Esophagus squamous epithelium (tissue), 5 donors: ENCODE measurements at regions not wholly inside any gene's neighbourhood (a gene's known extent, or its start where the extent isn't known, plus 50 kb on each side); places are given as distances from the start of the nearest gene placed in this dataset.

Source experiments
- DNase-seq: peaks from one replicate; lab custom pipeline; 2025; lab: John Stamatoyannopoulos, UW
- H3K27ac ChIP-seq, 4 donors: fragments of 200-600 bp; sonication (generic); one replicate each; pipeline ENCODE4 v1.5.1; 2016 to 2019; ENCODE audit warnings: mild to moderate bottlenecking in 1 of 4
- H3K27me3 ChIP-seq, 4 donors: fragments of 200-600 bp; sonication (generic); 1 replicate in 3 of 4; 2 replicates in 1 of 4; pipeline versions ENCODE4 v1.5.1 to v1.6.0; 2017 to 2021; ENCODE audit warnings: antibody characterized with exemption in 1 of 4
- H3K36me3 ChIP-seq, 3 donors: fragments of 200-600 bp; sonication (generic); one replicate each; pipeline ENCODE4 v1.5.1; 2016 to 2019
- H3K4me1 ChIP-seq, 3 donors: fragments of 200-600 bp; sonication (generic); one replicate each; pipeline ENCODE4 v1.5.1; 2017 to 2019
- H3K4me3 ChIP-seq, 4 donors: fragments of 200-600 bp; sonication (generic); 1 replicate in 3 of 4; 2 replicates in 1 of 4; pipeline ENCODE4 v1.5.1; 2016 to 2019; ENCODE audit warnings: mild to moderate bottlenecking in 2 of 4, moderate library complexity in 1 of 4
- H3K9me3 ChIP-seq, 3 donors: fragments of 200-600 bp; sonication (generic); one replicate each; pipeline ENCODE4 v1.5.1; 2016 to 2019
- CTCF ChIP-seq, 6 experiments: fragments of 450-650 bp in 4 of 6; fragments of 200-600 bp in 2 of 6; sonication (generic) in 2 of 6; IDR thresholded peaks; one replicate each; pipeline ENCODE4 v1.5.1; 2016 to 2019; ENCODE audit warnings: antibody characterized with exemption in 6 of 6, mild to moderate bottlenecking in 4 of 6, moderate library complexity in 4 of 6
- POLR2A ChIP-seq, 4 donors: fragments of 450-650 bp; IDR thresholded peaks; one replicate each; pipeline ENCODE4 v1.6.1; 2017; ENCODE audit warnings: antibody characterized with exemption in 4 of 4, mild to moderate bottlenecking in 4 of 4, moderate library complexity in 3 of 4
- WGBS, 2 donors: methylation state at CpG; one replicate each; pipeline ENCODE4 v1.1.5; 2018; 5-methylcytosine and 5-hydroxymethylcytosine counted together
- intact Hi-C: fragments of 100-400 bp; cut with DNase I; formaldehyde crosslinking; loops from one replicate; pipeline ENCODE4 v1.15.0; 2022
- donor health status: DM: yes; HTN: yes; CAD: no.

GRCh38 chr6:166716910-166717617 is 90.0 kb upstream of the RPS6KA2 start:
- no peaks in the 10 kb centered on the region for H3K4me1 ChIP-seq
- H3K4me3 ChIP-seq = no peak overlapping the region
- no peaks in the 10 kb centered on the region for H3K36me3 ChIP-seq
- DNase-seq = no peak
- WGBS, 2 donors = 76 to 80% methylated on average over 14 of the region's 14 CpGs
- H3K27ac ChIP-seq = no peak overlapping the region
- intact Hi-C loops = no loop called here
- H3K9me3 ChIP-seq = no peaks in the 10 kb centered on the region
- no peaks in the 10 kb centered on the region for H3K27me3 ChIP-seq
- TF ChIP-seq CTCF (IDR thresholded peaks at IDR 0.05) = no peak
- no peak for TF ChIP-seq POLR2A (IDR thresholded peaks at IDR 0.05)

- no peak overlapping the region for H3K27ac ChIP-seq
- no peak for DNase-seq
- no peak for TF ChIP-seq CTCF (IDR thresholded peaks at IDR 0.05)
- TF ChIP-seq POLR2A (IDR thresholded peaks at IDR 0.05) = no peak
- no peaks in the 10 kb centered on the region for H3K36me3 ChIP-seq
- intact Hi-C loops = no loop called here
- WGBS, 2 donors = 79 to 83% methylated on average over 8 of the region's 8 CpGs
- no peaks in the 10 kb centered on the region for H3K9me3 ChIP-seq
- H3K4me1 ChIP-seq = no peaks in the 10 kb centered on the region
- H3K27me3 ChIP-seq = no peaks in the 10 kb centered on the region
- H3K4me3 ChIP-seq = no peak overlapping the region
Measured at GRCh38 chr6:166715992-166716391, 88.9 kb upstream of the RPS6KA2 start.

- Histone ChIP-seq H3K27ac (no peak overlapping the region), H3K9me3 (no peaks in the 10 kb centered on the region), H3K4me3 (no peak overlapping the region), H3K4me1 (no peaks in the 10 kb centered on the region), H3K27me3 (no peaks in the 10 kb centered on the region), H3K36me3 (no peaks in the 10 kb centered on the region)
- no peak for DNase-seq
- TF ChIP-seq POLR2A (IDR thresholded peaks at IDR 0.05) (no peak), CTCF (IDR thresholded peaks at IDR 0.05) (no peak)
- intact Hi-C loops = no loop called here
- 60 to 100% methylated on average over 1 to 2 of the region's 7 CpGs for WGBS, 2 donors
Measured at GRCh38 chr6:166715065-166715464, 88.0 kb upstream of the RPS6KA2 start.

- H3K27me3 ChIP-seq = no peaks in the 10 kb centered on the region
- H3K36me3 ChIP-seq = no peaks in the 10 kb centered on the region
- no peaks in the 10 kb centered on the region for H3K9me3 ChIP-seq
- no peak for DNase-seq
- no peak for TF ChIP-seq POLR2A (IDR thresholded peaks at IDR 0.05)
- no peak for TF ChIP-seq CTCF (IDR thresholded peaks at IDR 0.05)
- WGBS, 2 donors = 82 to 87% methylated on average over 3 to 10 of the region's 10 CpGs
- no peak overlapping the region for H3K27ac ChIP-seq
- H3K4me1 ChIP-seq = no peaks in the 10 kb centered on the region
- intact Hi-C loops = no loop called here
- H3K4me3 ChIP-seq = no peak overlapping the region
Measured at GRCh38 chr6:166714581-166714980, 87.5 kb upstream of the RPS6KA2 start.

GRCh38 chr6:166714187-166714510 is 87.1 kb upstream of the RPS6KA2 start:
- WGBS, 2 donors = 86 to 92% methylated on average over 2 of the region's 2 CpGs

More at GRCh38 chr6:166714187-166714510, 87.1 kb upstream of the RPS6KA2 start:
- Histone ChIP-seq H3K36me3 (no peaks in the 10 kb centered on the region), H3K27ac (no peak overlapping the region), H3K4me3 (no peak overlapping the region), H3K4me1 (no peaks in the 10 kb centered on the region), H3K27me3 (no peaks in the 10 kb centered on the region), H3K9me3 (no peaks in the 10 kb centered on the region)
- intact Hi-C loops = no loop called here
- no peak for DNase-seq
- TF ChIP-seq CTCF (IDR thresholded peaks at IDR 0.05) (no peak), POLR2A (IDR thresholded peaks at IDR 0.05) (no peak)
